ENCODE measurements at regions not wholly inside any gene's neighbourhood (a gene's known extent, or its start where the extent isn't known, plus 50 kb on each side); places are given as distances from the start of the nearest gene placed in this dataset.

- TF ChIP-seq EZH2 (IDR thresholded peaks at IDR 0.05; ENCODE audit: borderline replicate concordance) (no peak), EZH2phosphoT487 (IDR thresholded peaks at IDR 0.05; ENCODE audit: low read depth, severe bottlenecking, unreplicated experiment) (no peak)
- TF ChIP-seq, protein P1, sequence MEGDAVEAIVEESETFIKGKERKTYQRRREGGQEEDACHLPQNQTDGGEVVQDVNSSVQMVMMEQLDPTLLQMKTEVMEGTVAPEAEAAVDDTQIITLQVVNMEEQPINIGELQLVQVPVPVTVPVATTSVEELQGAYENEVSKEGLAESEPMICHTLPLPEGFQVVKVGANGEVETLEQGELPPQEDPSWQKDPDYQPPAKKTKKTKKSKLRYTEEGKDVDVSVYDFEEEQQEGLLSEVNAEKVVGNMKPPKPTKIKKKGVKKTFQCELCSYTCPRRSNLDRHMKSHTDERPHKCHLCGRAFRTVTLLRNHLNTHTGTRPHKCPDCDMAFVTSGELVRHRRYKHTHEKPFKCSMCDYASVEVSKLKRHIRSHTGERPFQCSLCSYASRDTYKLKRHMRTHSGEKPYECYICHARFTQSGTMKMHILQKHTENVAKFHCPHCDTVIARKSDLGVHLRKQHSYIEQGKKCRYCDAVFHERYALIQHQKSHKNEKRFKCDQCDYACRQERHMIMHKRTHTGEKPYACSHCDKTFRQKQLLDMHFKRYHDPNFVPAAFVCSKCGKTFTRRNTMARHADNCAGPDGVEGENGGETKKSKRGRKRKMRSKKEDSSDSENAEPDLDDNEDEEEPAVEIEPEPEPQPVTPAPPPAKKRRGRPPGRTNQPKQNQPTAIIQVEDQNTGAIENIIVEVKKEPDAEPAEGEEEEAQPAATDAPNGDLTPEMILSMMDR (IDR thresholded peaks at IDR 0.05; ENCODE audit: poor library complexity) = no peak
Observed at GRCh38 chr7:24366876-24367275, 82.9 kb downstream of the NPY start.

All from hepatocyte (in vitro differentiated cells).